Posterior cingulate gyrus (tissue), 11 donors: ENCODE measurements at regions not wholly inside any gene's neighbourhood (a gene's known extent, or its start where the extent isn't known, plus 50 kb on each side); places are given as distances from the start of the nearest gene placed in this dataset.
"Not testable (repeated sequence)": the region's sequence is repeated elsewhere in the genome, so short reads cannot be mapped to it uniquely, and the experiment has no call there.

Experiments used
- DNase-seq, 10 donors: peaks; one replicate each; pipeline versions ENCODE4 v3.0.0 to v3.0.0-alpha.2; 2020 to 2021; ENCODE audit warnings: mixed read lengths in 3 of 10
- intact Hi-C: fragments of 100-400 bp; cut with DNase I; formaldehyde crosslinking; loops from one replicate; pipeline ENCODE4 v1.15.1; 2023

DNA sequence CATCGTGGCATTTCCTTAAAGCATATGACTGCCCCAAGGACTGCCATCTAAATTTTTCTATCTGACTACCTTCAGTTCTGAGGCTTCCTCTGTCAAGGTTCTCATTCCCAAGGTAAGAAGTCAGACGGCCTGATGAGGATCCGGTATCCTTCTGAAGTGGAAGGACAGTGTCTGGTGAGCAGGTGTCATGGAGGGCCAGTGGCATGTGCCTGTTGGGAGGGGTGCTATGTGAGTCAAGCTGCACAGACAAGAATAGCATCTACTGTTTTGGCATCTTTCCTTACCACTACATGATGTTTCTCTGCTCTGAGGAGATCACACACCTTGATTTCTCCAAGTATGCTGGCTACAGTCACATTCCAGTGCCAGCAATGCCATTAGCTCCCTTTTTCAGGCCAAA lies 99.6 kb upstream of the RGS1 start:
- intact Hi-C loops = loop anchor here (2.0 to 5.0 kb wide), 2 partner anchors 331 to 543 kb away; partner anchors contain the start of gene RGS2
- no peak for DNase-seq

DNA sequence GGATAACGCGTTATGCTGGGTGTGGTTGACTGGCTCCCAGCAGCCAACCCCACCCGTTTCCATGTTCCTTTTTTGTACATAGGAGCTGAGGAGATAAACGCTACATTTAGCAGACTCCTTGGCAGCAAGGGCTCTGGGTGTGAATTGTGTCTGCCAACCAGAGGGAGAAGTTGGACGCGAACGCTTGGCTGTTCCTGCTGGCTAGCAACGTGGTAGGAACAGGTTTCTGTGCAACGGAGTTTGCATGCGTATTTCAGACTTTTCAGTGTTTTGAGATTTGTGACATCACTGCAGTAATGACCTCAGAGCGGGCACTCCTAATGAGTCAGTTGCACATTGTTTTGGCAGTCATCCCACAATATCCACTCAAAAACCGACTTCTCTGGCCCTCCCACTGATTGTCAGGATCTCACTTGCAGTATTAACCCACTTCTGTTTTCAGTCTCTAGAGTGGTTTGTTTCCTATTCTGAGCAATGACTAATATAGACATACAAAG lies 98.7 kb upstream of the RGS1 start:
- peak in 4 of 10 donors; percentile 16 to 88 (median 22) for DNase-seq
- intact Hi-C loops = loop anchor here (1.0 to 5.0 kb wide), 2 partner anchors 133 to 330 kb away; partner anchors contain the start of gene RGS2

DNA sequence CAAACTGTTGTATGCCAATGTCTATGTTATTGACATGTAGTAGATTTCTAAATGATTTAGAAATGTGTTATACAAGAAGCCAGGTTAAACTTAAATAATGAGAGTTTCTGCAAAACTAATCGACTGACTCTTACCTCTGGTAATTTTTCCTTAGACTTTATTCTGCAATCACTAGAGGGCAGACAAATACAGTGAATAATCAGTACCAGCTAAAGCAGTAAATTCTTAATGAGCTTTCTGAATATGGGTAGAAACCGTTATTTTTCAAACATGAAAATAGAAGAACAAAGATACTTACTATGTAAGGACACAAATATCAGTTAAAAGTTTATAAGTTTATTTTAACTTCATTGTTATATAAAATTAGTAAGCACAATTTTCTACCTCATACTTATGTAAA lies 97.9 kb upstream of the RGS1 start:
- intact Hi-C loops = loop anchor here (1.0 to 5.0 kb wide), 2 partner anchors 133 to 330 kb away; partner anchors contain the start of gene RGS2
- no peak for DNase-seq

DNA sequence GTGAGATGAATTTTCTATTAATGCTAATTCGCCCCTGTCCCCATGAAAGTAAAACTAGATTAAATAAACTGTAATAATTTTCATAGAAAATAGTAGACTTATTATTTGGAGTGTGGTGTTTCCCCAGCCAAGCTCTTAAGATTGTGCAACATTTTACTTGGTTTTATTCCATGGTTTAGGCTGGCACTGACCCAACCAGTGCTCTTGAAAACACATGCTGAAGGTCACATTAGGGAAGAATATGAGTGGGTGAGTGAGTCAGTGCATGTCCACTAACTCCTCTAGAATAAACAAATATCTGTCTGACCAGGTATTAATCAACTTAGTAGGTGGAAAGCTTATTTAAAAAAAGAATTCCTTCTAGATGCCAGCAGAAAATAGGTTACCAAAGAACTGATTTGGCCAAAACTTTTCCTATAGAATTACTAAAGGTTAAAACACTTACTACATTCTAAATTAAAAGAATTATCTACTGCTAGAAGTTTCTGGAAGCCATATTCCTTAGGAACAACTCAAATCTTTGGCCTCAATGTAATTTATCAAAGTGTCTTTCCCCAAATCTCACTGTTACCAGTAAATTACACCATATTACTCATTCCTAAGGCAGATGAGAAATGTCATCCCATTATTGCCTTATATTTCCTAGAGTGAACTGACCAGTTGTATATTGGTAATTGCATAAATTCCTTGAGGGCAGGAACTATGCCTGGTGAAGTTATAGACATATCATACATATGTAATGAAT lies 89.7 kb upstream of the RGS1 start:
- DNase-seq = no peak
- intact Hi-C loops = no loop called here

DNA sequence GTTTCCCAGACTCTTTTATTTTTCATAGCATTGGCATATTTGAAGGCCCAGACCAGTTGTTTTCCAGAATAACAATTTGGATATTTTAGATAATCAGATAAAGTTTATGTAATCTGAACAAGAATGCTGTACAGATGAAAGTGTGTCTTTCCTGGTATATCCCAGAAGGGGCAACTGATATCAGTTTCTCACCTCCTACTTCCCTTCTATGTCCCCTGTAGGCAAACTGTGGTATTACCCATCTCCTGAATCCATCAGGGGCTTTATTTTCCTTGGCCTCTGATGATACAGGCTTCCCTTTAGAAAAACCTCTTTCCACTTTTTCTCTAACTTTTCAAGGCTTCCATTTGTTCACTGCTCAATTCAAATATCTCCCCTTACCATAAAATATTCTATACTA lies 87.5 kb upstream of the RGS1 start:
- DNase-seq = no peak
- intact Hi-C loops = no loop called here

DNA sequence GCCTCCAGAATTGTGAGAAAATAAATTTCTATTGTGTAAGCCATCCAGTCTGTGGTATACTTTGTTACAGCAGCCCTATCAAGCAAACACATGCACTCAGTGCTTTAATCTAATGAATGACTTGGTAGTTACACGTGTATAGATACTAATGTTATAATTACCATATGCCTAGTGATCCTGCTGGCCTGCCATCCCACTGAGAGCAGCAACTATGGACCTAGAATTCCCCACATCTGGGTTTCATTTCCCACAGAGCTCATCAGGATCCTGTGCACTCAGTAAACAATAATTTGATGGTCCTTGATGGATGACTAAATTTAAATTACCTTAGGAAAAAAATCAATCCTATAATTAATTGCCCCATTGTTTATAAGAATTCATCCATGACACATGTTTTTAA lies 86.5 kb upstream of the RGS1 start:
- intact Hi-C loops = no loop called here
- no peak for DNase-seq

DNA sequence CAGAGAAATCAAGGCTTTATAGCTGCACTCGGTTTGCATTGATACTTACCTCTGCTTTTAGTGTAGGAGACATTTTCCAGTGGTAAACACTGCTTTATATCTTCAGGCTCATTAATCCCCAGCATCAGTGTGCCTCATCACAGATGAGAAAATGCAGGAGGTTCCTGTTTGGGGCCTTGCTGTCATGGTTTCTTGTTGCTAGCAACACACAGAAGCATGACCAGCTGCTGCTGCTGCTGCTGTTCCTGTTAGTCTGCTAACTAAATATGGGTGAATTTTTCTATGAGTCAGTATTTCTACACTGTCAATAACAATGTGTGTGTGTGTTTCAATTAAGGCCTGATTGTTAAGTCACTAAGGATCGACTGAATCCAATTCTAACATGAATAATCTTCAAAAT lies 85.8 kb upstream of the RGS1 start:
- DNase-seq = no peak
- intact Hi-C loops = no loop called here

DNA sequence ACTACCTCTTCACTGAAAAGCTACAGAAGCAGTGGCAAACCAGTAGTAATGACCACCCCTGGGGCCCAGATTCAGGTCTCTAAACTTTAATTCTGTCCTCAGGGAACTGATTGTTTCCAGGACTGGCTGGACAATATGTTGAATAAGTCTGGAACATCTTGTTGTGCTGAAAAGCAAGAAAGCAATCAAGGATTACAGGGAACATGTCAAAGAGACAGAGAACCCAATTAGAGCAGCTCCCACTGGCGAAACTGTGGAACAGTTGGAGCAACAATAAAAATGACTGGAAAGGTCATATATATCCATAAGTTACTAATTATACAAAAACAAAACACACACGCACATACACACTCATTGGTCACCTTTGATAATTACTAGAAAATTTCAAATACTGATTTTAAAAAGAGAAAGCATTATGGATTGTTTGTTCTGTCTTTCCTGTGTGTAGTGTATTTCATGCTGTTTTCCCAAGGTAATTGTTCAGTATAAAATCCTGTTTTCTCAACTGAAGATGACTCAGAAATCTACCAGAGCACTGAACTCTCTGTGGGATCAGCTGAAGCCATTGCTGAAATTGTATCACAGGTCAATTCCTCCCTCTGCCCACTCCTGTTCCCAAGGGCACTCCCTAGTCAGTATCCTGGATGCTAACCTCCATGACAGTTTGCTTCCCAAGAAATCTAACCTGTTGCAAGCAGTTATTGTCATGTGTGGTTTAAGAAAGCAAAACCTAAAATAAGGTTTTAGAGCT lies 83.6 kb upstream of the RGS1 start:
- intact Hi-C loops = no loop called here
- no peak for DNase-seq

DNA sequence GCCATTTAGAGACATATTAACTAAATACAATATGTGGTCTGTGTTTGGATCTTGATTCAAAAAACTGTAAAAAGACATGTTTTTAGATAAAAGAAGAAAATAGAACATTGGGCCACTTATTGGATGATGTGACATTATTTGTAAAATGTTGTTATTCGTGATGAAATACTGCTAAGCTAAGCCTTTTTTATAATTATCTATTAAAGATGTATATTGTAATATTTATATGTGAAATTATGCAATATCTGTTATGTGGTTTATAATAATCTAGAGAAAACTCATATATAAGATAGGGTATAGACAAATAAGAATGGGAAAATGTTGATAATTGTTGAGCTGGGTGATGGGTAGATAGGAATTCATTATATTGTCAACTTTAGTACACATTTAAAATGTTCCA lies 82.0 kb upstream of the RGS1 start:
- no peak for DNase-seq
- intact Hi-C loops = no loop called here

DNA sequence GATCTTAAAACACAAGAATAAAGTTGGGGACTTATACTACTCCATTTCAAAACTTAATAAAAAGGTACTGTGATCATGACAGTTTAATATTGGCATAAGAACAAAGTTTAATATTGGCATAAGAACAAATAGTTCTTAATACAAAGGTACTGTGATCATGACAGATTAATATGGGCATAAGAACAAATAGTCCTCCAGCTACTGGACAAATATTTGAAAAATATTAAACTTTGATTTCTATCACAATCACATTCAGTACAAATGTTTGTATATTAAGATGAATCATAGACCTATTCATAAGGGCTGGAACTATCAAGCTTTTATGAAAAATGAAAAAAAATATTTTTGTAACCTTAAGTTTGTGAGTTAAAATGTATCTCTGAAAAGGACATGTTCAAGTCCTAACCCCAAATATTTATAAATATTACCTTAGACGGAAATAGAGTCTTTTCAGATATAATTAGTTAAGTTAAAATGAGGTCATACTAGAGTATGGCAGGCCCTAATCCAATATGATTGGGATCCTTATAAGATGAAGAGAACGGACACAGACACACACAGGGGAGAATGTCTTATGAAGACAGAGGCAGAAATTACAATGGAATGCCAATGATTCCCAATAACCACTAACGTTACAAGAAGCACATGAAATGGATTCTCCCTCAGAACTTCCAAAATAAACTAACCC lies 79.1 kb upstream of the RGS1 start:
- DNase-seq = no peak
- intact Hi-C loops = no loop called here

DNA sequence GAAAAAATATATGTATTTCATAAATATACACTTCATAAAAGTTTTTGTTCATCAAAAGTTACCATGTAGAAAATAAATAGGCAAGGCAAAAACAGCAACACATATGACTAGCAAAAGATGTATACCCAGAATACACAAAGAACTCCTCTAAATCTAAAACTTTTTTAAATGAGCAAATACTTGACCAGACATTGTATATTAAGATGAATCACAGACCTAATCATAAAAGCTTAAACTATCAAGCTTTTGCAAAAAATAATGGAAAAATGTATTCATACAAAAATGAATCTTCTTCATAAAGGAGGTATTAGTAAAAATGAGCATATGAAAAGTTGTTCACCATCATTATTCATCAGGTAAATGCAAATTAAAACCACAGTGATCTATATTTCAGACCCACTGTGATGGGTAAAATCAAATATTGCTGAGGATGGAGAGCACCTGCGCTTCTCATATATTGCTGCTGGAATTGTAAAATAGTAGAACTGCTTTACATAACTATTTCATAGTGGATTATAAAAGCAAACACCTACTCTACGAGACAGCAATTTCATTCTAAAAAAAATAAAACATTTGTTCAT lies 78.3 kb upstream of the RGS1 start:
- no peak for DNase-seq
- intact Hi-C loops = no loop called here

DNA sequence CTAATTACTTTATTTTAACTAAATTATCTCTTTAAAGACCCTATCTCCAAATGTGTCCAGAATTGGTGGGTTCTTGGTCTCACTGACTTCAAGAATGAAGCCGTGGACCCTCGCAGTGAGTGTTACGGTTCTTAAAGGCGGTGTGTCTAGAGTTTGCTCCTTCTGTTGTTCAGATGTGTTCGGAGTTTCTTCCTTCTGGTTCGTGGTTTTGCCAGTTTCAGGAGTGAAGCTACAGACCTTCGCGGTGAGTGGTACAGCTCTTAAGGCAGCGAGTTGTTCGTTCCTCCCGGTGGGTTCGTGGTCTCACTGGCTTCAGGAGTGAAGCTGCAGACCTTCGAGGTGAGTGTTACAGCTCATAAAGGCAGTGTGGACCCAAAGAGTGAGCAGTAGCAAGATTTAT lies 77.5 kb upstream of the RGS1 start:
- DNase-seq, intact Hi-C loops: not testable (repeated sequence)

DNA sequence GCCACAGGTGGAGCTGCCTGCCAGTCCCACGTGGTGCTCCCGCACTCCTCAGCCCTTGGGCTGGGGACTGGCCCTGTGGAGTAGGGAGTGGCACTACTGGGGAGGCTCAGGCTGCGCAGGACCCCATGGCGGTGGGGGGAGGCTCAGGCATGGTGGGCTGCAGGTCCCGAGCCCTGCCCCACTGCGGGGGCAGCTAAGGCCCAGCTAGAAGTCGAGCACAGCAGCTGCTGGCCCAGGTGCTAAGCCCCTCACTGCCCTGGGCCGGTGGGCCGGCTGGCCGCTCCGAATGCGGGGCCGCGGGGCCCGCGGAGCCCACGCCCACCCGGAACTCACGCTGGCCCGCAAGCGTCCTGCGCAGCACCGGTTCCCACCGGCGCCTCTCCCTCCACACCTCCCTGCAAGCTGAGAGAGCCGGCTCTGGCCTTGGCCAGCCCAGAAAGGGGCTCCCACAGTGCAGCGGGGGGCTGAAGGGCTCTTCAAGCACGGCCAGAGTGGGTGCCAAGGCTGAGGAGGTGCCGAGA lies 76.5 kb upstream of the RGS1 start:
- intact Hi-C loops = not testable (repeated sequence)
- DNase-seq = peak in 2 of 10 donors; percentile 55 to 70

DNA sequence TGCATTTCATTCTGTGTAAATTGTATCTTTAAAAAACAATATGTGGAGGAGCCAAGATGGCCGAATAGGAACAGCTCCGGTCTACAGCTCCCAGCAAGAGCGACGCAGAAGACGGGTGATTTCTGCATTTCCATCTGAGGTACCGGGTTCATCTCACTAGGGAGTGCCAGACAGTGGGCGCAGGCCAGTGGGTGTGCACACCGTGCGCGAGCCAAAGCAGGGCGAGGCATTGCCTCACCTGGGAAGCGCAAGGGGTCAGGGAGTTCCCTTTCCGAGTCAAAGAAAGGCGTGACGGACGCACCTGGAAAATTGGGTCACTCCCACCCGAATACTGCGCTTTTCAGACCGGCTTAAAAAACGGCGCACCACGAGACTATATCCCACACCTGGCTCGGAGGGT lies 75.0 kb upstream of the RGS1 start:
- intact Hi-C loops, DNase-seq: not testable (repeated sequence)

DNA sequence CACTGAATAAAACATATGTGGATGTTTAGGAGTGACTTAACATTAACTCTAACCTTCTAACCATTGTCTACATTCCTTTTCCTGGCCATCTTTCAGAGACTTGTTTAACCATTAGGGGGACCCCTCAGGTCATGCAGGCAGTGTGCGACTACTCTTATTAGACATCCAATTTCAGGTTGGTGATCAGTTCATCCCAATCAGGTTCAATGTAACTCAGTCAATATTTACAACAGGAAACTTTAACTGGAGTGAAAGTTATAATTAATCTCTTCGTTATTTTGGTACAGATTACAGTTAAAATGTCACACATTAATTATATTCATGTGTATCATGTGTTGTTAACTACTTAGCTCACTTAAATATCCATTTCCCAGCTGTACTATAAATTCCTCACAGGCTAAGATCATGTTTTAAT lies 68.8 kb upstream of the RGS1 start:
- intact Hi-C loops = no loop called here
- DNase-seq = no peak

DNA sequence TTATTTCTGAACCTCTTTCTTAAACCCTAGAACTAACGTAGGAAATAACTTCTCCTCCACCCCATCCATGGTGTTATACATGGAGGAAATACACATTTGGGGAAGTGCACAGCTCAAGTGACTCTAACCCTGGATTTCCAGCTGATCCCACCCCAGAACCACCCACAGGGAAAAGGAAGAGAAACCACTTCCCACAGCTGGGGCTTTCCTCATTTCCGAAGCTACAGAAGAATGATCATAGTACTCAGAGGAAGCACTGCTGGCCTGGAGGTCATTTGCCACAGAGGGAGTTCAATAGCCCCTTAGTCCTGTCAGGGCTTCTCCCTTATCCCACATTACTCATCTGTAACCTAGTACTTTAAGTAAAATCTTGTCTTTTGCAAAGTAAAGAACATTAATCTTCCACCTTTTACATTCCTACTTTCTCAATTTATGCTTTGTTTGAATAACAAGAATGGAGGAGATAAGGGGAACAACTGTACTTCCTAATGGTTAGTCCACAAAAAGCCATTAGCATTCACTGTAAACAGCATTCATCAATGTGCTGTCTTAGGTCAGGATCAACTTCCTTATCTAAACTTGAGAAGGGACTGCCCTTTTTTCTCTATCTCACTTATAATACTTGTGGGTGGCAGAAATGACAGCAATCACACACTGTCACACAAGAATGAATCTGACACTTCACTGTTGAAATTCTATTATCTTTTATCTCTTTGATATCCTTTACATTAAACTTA lies 63.0 kb upstream of the RGS1 start:
- intact Hi-C loops = no loop called here

DNA sequence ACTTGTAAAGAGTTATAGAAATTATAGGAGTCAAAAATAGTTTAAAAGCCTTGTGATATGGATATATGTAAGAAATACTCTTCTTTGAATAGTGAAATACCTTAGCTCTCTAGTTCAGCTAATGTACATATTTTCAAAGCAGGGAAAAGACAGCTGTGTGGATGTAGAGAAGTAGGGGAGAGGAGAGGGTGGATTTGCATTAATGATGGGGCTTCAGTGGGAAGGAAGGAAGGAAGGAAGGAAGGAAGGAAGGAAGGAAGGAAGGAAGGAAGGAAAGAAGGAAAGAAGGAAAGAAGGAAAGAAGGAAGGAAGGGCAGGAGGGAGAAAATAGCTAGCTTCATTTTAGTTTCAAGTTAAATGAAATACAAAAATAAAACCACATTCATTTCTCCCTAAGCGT lies 62.4 kb upstream of the RGS1 start:
- no peak for DNase-seq
- intact Hi-C loops = no loop called here

More for the DNA sequence above, 63.0 kb upstream of the RGS1 start:
- DNase-seq = peak in 1 of 10 donors; percentile 18

DNA sequence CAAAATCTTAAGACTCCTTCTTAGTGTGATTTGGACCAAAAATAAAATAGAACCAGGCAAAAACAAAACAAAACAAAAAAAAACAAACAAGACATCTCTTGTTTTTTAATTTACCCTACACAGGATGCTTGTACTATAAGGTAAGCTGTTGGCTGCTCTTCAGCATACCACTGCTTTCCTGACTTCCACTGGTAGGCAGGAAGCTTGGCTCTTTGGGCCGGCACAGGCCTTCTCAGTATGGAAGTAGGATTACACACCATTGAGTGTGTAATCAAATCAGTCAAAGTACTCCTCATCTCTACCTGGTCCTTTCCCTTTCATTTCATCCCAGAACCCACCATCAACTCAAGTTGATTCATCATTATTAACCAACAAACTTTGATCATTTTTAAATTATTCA lies 61.9 kb upstream of the RGS1 start:
- DNase-seq = no peak
- intact Hi-C loops = no loop called here

DNA sequence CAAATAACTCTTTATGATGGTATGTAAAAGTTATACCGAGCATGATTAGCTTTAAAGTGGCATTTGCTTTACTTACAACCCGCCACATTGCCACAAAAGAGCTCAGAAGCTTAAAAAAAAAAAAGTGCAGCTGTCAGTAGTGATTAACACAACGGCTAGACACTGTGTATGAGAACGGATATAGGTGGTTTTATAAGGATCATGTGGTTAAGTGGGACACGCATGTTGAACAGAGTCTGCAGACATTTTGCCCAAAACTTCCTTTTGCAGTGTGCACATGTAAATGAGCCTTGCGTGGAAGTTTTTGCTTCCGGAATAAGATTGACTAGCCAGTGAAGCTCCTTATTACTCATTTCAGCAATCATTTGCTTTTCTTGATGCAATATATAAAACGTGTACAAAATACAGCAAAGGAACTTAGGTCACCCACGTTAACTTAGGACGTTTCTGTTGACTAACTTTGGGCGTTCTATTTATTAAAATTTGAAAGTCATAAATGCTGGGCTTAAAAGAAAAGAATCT lies 58.7 kb upstream of the RGS1 start:
- DNase-seq = no peak
- intact Hi-C loops = no loop called here
